GM23338 (cell line): ENCODE measurements at regions not wholly inside any gene's neighbourhood (a gene's known extent, or its start where the extent isn't known, plus 50 kb on each side); places are given as distances from the start of the nearest gene placed in this dataset.

Source experiments
- ATAC-seq: fragments of 200-7000 bp; cut with Tn5 transposase; 3 replicates; pipeline ENCODE4 v1.9.1; 2020
- DNase-seq: peaks from one replicate; pipeline ENCODE4 v3.0.0-alpha.2; 2015; ENCODE audit warnings: low spot score
- H2AFZ ChIP-seq: fragments of 200-600 bp; sonication (generic); 2 replicates; pipeline ENCODE4 v1.8.0; 2016; ENCODE audit warnings: antibody characterized with exemption, mild to moderate bottlenecking, moderate library complexity
- H3F3A ChIP-seq: fragments of 200-600 bp; sonication (generic); replicated peaks from 2 replicates; pipeline ENCODE4 v1.8.0; 2017; ENCODE audit warnings: antibody characterized with exemption, mixed run types, low read depth
- H3K27ac ChIP-seq: fragments of 200-600 bp; sonication (generic); 2 replicates; pipeline ENCODE4 v1.6.1; 2016; ENCODE audit warnings: low read depth
- H3K27me3 ChIP-seq: fragments of 200-600 bp; sonication (generic); 2 replicates; pipeline ENCODE4 v1.8.0; 2016; ENCODE audit warnings: mild to moderate bottlenecking, mixed run types, moderate library complexity; ENCODE audit not compliant: insufficient read depth
- H3K36me3 ChIP-seq: fragments of 200-600 bp; sonication (generic); 2 replicates; pipeline ENCODE4 v1.8.0; 2016; ENCODE audit warnings: mild to moderate bottlenecking; ENCODE audit not compliant: insufficient read depth
- H3K4me1 ChIP-seq: fragments of 200-600 bp; sonication (generic); 2 replicates; pipeline ENCODE4 v1.8.0; 2016; ENCODE audit warnings: mild to moderate bottlenecking, moderate library complexity; ENCODE audit not compliant: insufficient read depth
- H3K4me2 ChIP-seq: fragments of 200-600 bp; sonication (generic); 2 replicates; pipeline ENCODE4 v1.7.1; 2017; ENCODE audit warnings: mixed run types
- H3K4me3 ChIP-seq: fragments of 200-600 bp; sonication (generic); 2 replicates; pipeline ENCODE4 v1.6.1; 2016; ENCODE audit warnings: mixed run types
- H3K79me2 ChIP-seq: fragments of 200-600 bp; sonication (generic); replicated peaks from 2 replicates; pipeline ENCODE4 v1.8.0; 2017; ENCODE audit warnings: mild to moderate bottlenecking; ENCODE audit not compliant: insufficient read depth
- H3K9me2 ChIP-seq: fragments of 200-600 bp; sonication (generic); 2 replicates; pipeline ENCODE4 v1.8.0; 2017; ENCODE audit not compliant: insufficient read depth
- H4K20me1 ChIP-seq: fragments of 200-600 bp; sonication (generic); replicated peaks from 2 replicates; pipeline ENCODE4 v1.8.0; 2017; ENCODE audit warnings: mild to moderate bottlenecking; ENCODE audit not compliant: insufficient read depth
- H3K27ac Mint-ChIP-seq: 2 replicates; pipeline ENCODE4 v1.8.0; 2020; ENCODE audit warnings: inconsistent platforms, mild to moderate bottlenecking, moderate library complexity, mixed read lengths
- H3K27me3 Mint-ChIP-seq: 3 replicates; pipeline ENCODE4 v1.8.0; 2022; ENCODE audit warnings: low read depth, mild to moderate bottlenecking, moderate library complexity, mixed read lengths, inconsistent platforms; ENCODE audit not compliant: insufficient read depth, poor library complexity
- H3K36me3 Mint-ChIP-seq: 3 replicates; pipeline ENCODE4 v1.8.0; 2021; ENCODE audit warnings: low read depth, mild to moderate bottlenecking, inconsistent platforms, moderate library complexity, mixed read lengths
- H3K4me1 Mint-ChIP-seq: 3 replicates; pipeline ENCODE4 v1.8.0; 2020; ENCODE audit warnings: mild to moderate bottlenecking, inconsistent platforms, mixed read lengths
- H3K4me3 Mint-ChIP-seq: 3 replicates; pipeline ENCODE4 v1.8.0; 2021; ENCODE audit warnings: moderate library complexity, mild to moderate bottlenecking, inconsistent platforms, mixed read lengths
- H3K9me3 Mint-ChIP-seq: 3 replicates; pipeline ENCODE4 v1.8.0; 2020; ENCODE audit warnings: moderate library complexity, mild to moderate bottlenecking, inconsistent platforms, mixed read lengths
- CREB1 ChIP-seq: fragments of 250-450 bp; sonication (Bioruptor Pico); IDR thresholded peaks from 2 replicates; pipeline ENCODE4 v1.5.0; 2020; ENCODE audit warnings: low read depth, mild to moderate bottlenecking, moderate library complexity
- CTCF ChIP-seq, 2 experiments: fragments of 200-600 bp in 1 of 2; sonication (generic) in 1 of 2; conservative IDR thresholded peaks; 2 replicates each; pipeline versions ENCODE4 v1.5.1 to v1.6.1; 2016 to 2017; ENCODE audit warnings: antibody characterized with exemption in 2 of 2, low read depth in 2 of 2, mild to moderate bottlenecking in 2 of 2, moderate library complexity in 1 of 2
- ETS1 ChIP-seq: IDR thresholded peaks from 2 replicates; pipeline ENCODE4 v1.6.1; 2016; ENCODE audit warnings: antibody characterized with exemption
- EZH2 ChIP-seq: fragments of 200-600 bp; sonication (generic); IDR thresholded peaks from one replicate; pipeline ENCODE4 v1.8.0; 2017; ENCODE audit warnings: antibody characterized with exemption, mild to moderate bottlenecking, low read depth; ENCODE audit not compliant: unreplicated experiment
- EZH2phosphoT487 ChIP-seq: fragments of 200-600 bp; sonication (generic); IDR thresholded peaks from one replicate; pipeline ENCODE4 v1.8.1; 2018; ENCODE audit warnings: antibody characterized with exemption; ENCODE audit not compliant: unreplicated experiment
- JUNB ChIP-seq: IDR thresholded peaks from one replicate; pipeline ENCODE4 v1.6.1; 2016; ENCODE audit warnings: antibody characterized with exemption; ENCODE audit not compliant: unreplicated experiment
- NANOG ChIP-seq: IDR thresholded peaks from 2 replicates; pipeline ENCODE4 v1.6.1; 2016; ENCODE audit warnings: antibody characterized with exemption, borderline replicate concordance
- POLR2AphosphoS5 ChIP-seq: IDR thresholded peaks from 2 replicates; pipeline ENCODE4 v1.6.1; 2016; ENCODE audit warnings: antibody characterized with exemption, low read depth
- STAT1 ChIP-seq: IDR thresholded peaks from one replicate; pipeline ENCODE4 v1.6.1; 2016; ENCODE audit warnings: antibody characterized with exemption; ENCODE audit not compliant: unreplicated experiment
- ZNF114 ChIP-seq: fragments of 250-450 bp; sonication (Bioruptor Pico); IDR thresholded peaks from 2 replicates; pipeline ENCODE4 v1.5.0; 2020; ENCODE audit warnings: mild to moderate bottlenecking, moderate library complexity
- ZNF331 ChIP-seq: fragments of 250-450 bp; sonication (Bioruptor Pico); IDR thresholded peaks from 2 replicates; pipeline ENCODE4 v1.5.0; 2020; ENCODE audit warnings: low read depth, mild to moderate bottlenecking, moderate library complexity
- ZNF462 ChIP-seq: fragments of 250-450 bp; sonication (Bioruptor Pico); IDR thresholded peaks from 2 replicates; pipeline ENCODE4 v1.5.0; 2020; ENCODE audit warnings: mild to moderate bottlenecking, moderate library complexity

GRCh38 chr9:99374793-99375192 is 152.7 kb downstream of the SEC61B start:
- TF ChIP-seq CTCF (conservative IDR thresholded peaks at IDR 0.05; ENCODE audit: low read depth in 2 of 2) (no peak), ZNF331 (CRISPR knock-in tag) (no peak), STAT1 (no peak), EZH2phosphoT487 (no peak), JUNB (no peak), NANOG (no peak), ETS1 (no peak), EZH2 (no peak), POLR2AphosphoS5 (no peak)
- no peak overlapping the region for H3K4me2 ChIP-seq
- no peak overlapping the region for H3K27ac ChIP-seq
- no peaks in the 10 kb centered on the region for H3K79me2 ChIP-seq
- DNase-seq (no peak), ATAC-seq (no peak)
- no peak overlapping the region for H2AFZ ChIP-seq
- H3K36me3 ChIP-seq, result no peaks in the 10 kb centered on the region
- Mint-ChIP-seq H3K4me1 (peaks cover 7% of the 10 kb centered on the region; the same call in 2 of the 3 replicates), H3K27me3 (no peaks in the 10 kb centered on the region), H3K36me3 (no peaks in the 10 kb centered on the region), H3K27ac (no peak overlapping the region), H3K4me3 (no peak overlapping the region), H3K9me3 (no peaks in the 10 kb centered on the region)
- H4K20me1 ChIP-seq, result no peaks in the 10 kb centered on the region
- no peaks in the 10 kb centered on the region for H3K4me1 ChIP-seq
- no peaks in the 10 kb centered on the region for H3F3A ChIP-seq
- no peaks in the 10 kb centered on the region for H3K27me3 ChIP-seq
- no peaks in the 10 kb centered on the region for H3K9me2 ChIP-seq
- no peak overlapping the region for H3K4me3 ChIP-seq

DNA sequence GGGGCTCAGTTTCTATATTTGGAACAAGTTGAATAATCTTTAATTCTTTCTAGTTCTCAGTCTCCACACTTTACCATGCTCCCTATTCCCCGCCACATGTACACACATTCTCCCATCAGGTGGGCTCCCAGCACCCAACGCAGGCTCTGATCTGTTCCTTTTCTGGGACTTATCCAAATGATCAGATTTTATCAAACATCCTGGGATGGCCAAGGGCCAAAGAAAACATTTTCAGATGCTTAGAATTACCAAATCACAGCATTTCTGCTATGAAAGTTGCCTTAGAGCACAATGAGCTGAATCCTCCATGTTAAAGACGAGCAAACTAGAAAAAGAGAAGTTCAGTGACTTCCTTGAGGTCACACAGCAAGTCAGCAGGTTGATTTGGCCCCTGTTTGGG is 153.4 kb downstream of the SEC61B start:
- H3K27me3 ChIP-seq, result no peaks in the 10 kb centered on the region
- no peaks in the 10 kb centered on the region for H3K79me2 ChIP-seq
- TF ChIP-seq ETS1 (no peak), ZNF331 (CRISPR knock-in tag) (no peak), ZNF114 (CRISPR knock-in tag) (no peak), STAT1 (no peak), POLR2AphosphoS5 (no peak), EZH2phosphoT487 (no peak), ZNF462 (no peak), CREB1 (no peak)

More for the DNA sequence above, 153.4 kb downstream of the SEC61B start:
- Mint-ChIP-seq H3K27me3 (no peaks in the 10 kb centered on the region), H3K4me3 (no peak overlapping the region), H3K9me3 (no peaks in the 10 kb centered on the region), H3K36me3 (no peaks in the 10 kb centered on the region), H3K4me1 (peaks cover 7% of the 10 kb centered on the region; the same call in 2 of the 3 replicates), H3K27ac (0 out of 2 replicates have a peak overlapping the region, but pooled peaks have one; percentile 65)
- Histone ChIP-seq H3K36me3 (no peaks in the 10 kb centered on the region), H3K4me2 (no peak overlapping the region), H3F3A (no peaks in the 10 kb centered on the region), H2AFZ (no peak overlapping the region), H3K4me1 (no peaks in the 10 kb centered on the region), H4K20me1 (no peaks in the 10 kb centered on the region), H3K27ac (no peak overlapping the region), H3K4me3 (no peak overlapping the region), H3K9me2 (no peaks in the 10 kb centered on the region)
- DNase-seq (no peak), ATAC-seq (no peak)
